ENCODE measurements at regions not wholly inside any gene's neighbourhood (a gene's known extent, or its start where the extent isn't known, plus 50 kb on each side); places are given as distances from the start of the nearest gene placed in this dataset.
"Not testable (repeated sequence)": the region's sequence is repeated elsewhere in the genome, so short reads cannot be mapped to it uniquely, and the experiment has no call there.

DNA sequence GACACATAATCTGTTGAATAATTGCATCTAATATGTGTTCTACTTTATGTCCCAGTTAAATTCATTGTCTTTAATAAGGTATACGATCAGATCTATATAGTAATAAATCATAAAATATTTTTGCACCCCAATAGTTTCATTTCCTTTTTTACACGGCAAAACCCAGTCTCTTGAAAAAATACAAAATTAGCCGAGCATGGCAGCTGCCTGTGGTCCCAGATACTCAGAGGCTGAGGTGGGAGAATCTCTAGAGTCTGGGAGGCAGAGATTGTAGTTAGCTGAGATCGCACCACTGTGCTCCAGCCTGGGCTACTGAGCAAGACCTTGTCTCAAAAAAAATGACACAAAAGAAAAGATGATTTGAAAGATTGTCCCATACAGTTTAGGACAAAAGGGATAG is 52.3 kb upstream of the PARP4 start:
- H3K9ac ChIP-seq (replicated peaks; ENCODE audit: extremely low read depth, insufficient read depth, low read length), result no peak overlapping the region
- POLR2A ChIA-PET, result no interaction called here
- no peaks in the 10 kb centered on the region for H3K9me3 ChIP-seq (replicated peaks; ENCODE audit: control insufficient read depth, insufficient read depth, low read length)
- CTCF ChIA-PET, result no interaction called here
- no peak for FAIRE-seq
- no peak for DNase-seq (ENCODE audit: low read depth, low spot score)
- H3K36me3 ChIP-seq (ENCODE audit: control insufficient read depth in 2 of 2, extremely low read depth in 1 of 2, insufficient read depth in 2 of 2, low read length in 2 of 2), result no peaks in the 10 kb centered on the region
- TF ChIP-seq GATA2 (IDR thresholded peaks at IDR 0.05; ENCODE audit: insufficient read depth, insufficient read length, low read depth, low read length) (no peak), POLR2A (IDR thresholded peaks at IDR 0.05; ENCODE audit: low read depth, low read length) (no peak), POLR2AphosphoS5 (IDR thresholded peaks at IDR 0.05; ENCODE audit: insufficient read depth, low read depth, low read length) (no peak), JUN (IDR thresholded peaks at IDR 0.05; ENCODE audit: borderline replicate concordance, insufficient read depth, insufficient read length, low read depth) (no peak), MAX (IDR thresholded peaks at IDR 0.05; ENCODE audit: insufficient read depth, insufficient read length) (no peak), FOS (IDR thresholded peaks at IDR 0.05; ENCODE audit: borderline replicate concordance, insufficient read depth, low read length) (no peak), MYC (IDR thresholded peaks at IDR 0.05; ENCODE audit: low read depth, low read length) (no peak), EZH2 (IDR thresholded peaks at IDR 0.05; ENCODE audit: borderline replicate concordance, low read depth, low read length, severe bottlenecking) (no peak)
- TF ChIP-seq, protein P1, sequence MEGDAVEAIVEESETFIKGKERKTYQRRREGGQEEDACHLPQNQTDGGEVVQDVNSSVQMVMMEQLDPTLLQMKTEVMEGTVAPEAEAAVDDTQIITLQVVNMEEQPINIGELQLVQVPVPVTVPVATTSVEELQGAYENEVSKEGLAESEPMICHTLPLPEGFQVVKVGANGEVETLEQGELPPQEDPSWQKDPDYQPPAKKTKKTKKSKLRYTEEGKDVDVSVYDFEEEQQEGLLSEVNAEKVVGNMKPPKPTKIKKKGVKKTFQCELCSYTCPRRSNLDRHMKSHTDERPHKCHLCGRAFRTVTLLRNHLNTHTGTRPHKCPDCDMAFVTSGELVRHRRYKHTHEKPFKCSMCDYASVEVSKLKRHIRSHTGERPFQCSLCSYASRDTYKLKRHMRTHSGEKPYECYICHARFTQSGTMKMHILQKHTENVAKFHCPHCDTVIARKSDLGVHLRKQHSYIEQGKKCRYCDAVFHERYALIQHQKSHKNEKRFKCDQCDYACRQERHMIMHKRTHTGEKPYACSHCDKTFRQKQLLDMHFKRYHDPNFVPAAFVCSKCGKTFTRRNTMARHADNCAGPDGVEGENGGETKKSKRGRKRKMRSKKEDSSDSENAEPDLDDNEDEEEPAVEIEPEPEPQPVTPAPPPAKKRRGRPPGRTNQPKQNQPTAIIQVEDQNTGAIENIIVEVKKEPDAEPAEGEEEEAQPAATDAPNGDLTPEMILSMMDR (IDR thresholded peaks at IDR 0.05; ENCODE audit: extremely low read depth in 1 of 2, insufficient read depth in 1 of 2, low read depth in 1 of 2, low read length in 2 of 2), result no peak
- no peak overlapping the region for H2AFZ ChIP-seq (ENCODE audit: low read depth, low read length)
- H3K9me1 ChIP-seq (replicated peaks; ENCODE audit: control insufficient read depth, extremely low read depth, insufficient read depth, low read length), result no peaks in the 10 kb centered on the region
- no peaks in the 10 kb centered on the region for H3K79me2 ChIP-seq (ENCODE audit: control insufficient read depth, insufficient read depth, low read length)
- H3K4me2 ChIP-seq (ENCODE audit: insufficient read depth, low read length), result no peak overlapping the region
- H4K20me1 ChIP-seq (replicated peaks; ENCODE audit: control insufficient read depth, extremely low read depth, insufficient read depth, low read length), result no peaks in the 10 kb centered on the region
- dilution Hi-C loops (cut with MboI; ENCODE audit: extremely low pct_ligation_motif_present, low sequenced_read_pairs), result no loop called here
- no peak overlapping the region for H3K4me3 ChIP-seq (replicated peaks in 1 of 3; ENCODE audit: insufficient read depth in 1 of 3, low read depth in 1 of 3, low read length in 3 of 3)
- H3K27ac ChIP-seq (ENCODE audit: insufficient read depth, low read depth, low read length), result no peak overlapping the region
- peaks cover 3 to 15% of the 10 kb centered on the region in 2 experiments for H3K27me3 ChIP-seq (ENCODE audit: control insufficient read depth in 2 of 2, insufficient read depth in 2 of 2, low read length in 2 of 2)
- no peaks in the 10 kb centered on the region for H3K4me1 ChIP-seq (ENCODE audit: control insufficient read depth, extremely low read depth, insufficient read depth, low read length)
- intact Hi-C loops (cut with micrococcal nuclease), result no loop called here
- no TSS peak for BruUV-seq (replicated peaks)

GRCh38 chr13:24567593-24567992 is 55.0 kb upstream of the PARP4 start:
- FAIRE-seq; H3K9ac ChIP-seq (replicated peaks; ENCODE audit: extremely low read depth, insufficient read depth, low read length); H3K36me3 ChIP-seq (ENCODE audit: control insufficient read depth in 2 of 2, extremely low read depth in 1 of 2, insufficient read depth in 2 of 2, low read length in 2 of 2); H3K9me1 ChIP-seq (replicated peaks; ENCODE audit: control insufficient read depth, extremely low read depth, insufficient read depth, low read length); H4K20me1 ChIP-seq (replicated peaks; ENCODE audit: control insufficient read depth, extremely low read depth, insufficient read depth, low read length); DNase-seq (ENCODE audit: low read depth, low spot score); dilution Hi-C loops (cut with MboI; ENCODE audit: extremely low pct_ligation_motif_present, low sequenced_read_pairs); H3K4me1 ChIP-seq (ENCODE audit: control insufficient read depth, extremely low read depth, insufficient read depth, low read length); BruUV-seq (replicated peaks); POLR2A ChIA-PET; H3K4me2 ChIP-seq (ENCODE audit: insufficient read depth, low read length); H3K27ac ChIP-seq (ENCODE audit: insufficient read depth, low read depth, low read length); intact Hi-C loops (cut with micrococcal nuclease); H3K9me3 ChIP-seq (replicated peaks; ENCODE audit: control insufficient read depth, insufficient read depth, low read length); H3K4me3 ChIP-seq (replicated peaks in 1 of 3; ENCODE audit: insufficient read depth in 1 of 3, low read depth in 1 of 3, low read length in 3 of 3); H3K79me2 ChIP-seq (ENCODE audit: control insufficient read depth, insufficient read depth, low read length); H2AFZ ChIP-seq (ENCODE audit: low read depth, low read length): not testable (repeated sequence)
- peaks cover 3 to 15% of the 10 kb centered on the region in 2 experiments for H3K27me3 ChIP-seq (ENCODE audit: control insufficient read depth in 2 of 2, insufficient read depth in 2 of 2, low read length in 2 of 2)
- CTCF ChIA-PET, result interaction anchor here (1.0 to 2.1 kb wide), 2 partner anchors 9 to 12 kb away, joined by 3 to 7 read pairs; no protein-coding TSS in a partner anchor

Measured in endothelial cell of umbilical vein (primary cell).